Hepatocyte (in vitro differentiated cells): ENCODE measurements at regions not wholly inside any gene's neighbourhood (a gene's known extent, or its start where the extent isn't known, plus 50 kb on each side); places are given as distances from the start of the nearest gene placed in this dataset.
"Not testable (repeated sequence)": the region's sequence is repeated elsewhere in the genome, so short reads cannot be mapped to it uniquely, and the experiment has no call there.

Source experiments
- DNase-seq: peaks from one replicate; pipeline ENCODE4 v3.0.0-alpha.2; 2016; ENCODE audit warnings: low spot score
- H2AFZ ChIP-seq: fragments of 200-600 bp; sonication (generic); 2 replicates; pipeline ENCODE4 v1.6.0; 2016; ENCODE audit warnings: antibody characterized with exemption, mild to moderate bottlenecking
- H3K27ac ChIP-seq: fragments of 200-600 bp; sonication (generic); 2 replicates; pipeline ENCODE4 v1.5.1; 2016; ENCODE audit warnings: mild to moderate bottlenecking
- H3K27me3 ChIP-seq: fragments of 200-600 bp; sonication (generic); 2 replicates; pipeline ENCODE4 v1.6.1; 2016
- H3K36me3 ChIP-seq: fragments of 200-600 bp; sonication (generic); replicated peaks from 2 replicates; pipeline ENCODE4 v1.5.1; 2016; ENCODE audit warnings: low read depth; ENCODE audit not compliant: insufficient read depth
- H3K4me1 ChIP-seq: fragments of 200-600 bp; sonication (generic); 2 replicates; pipeline ENCODE4 v1.5.1; 2016; ENCODE audit warnings: mild to moderate bottlenecking, moderate library complexity; ENCODE audit not compliant: insufficient read depth
- H3K4me2 ChIP-seq: fragments of 200-600 bp; sonication (generic); 2 replicates; pipeline ENCODE4 v1.6.0; 2016
- H3K4me3 ChIP-seq: fragments of 200-600 bp; sonication (generic); 2 replicates; pipeline ENCODE4 v1.5.1; 2016; ENCODE audit warnings: mild to moderate bottlenecking
- H3K79me2 ChIP-seq: fragments of 200-600 bp; sonication (generic); 2 replicates; pipeline ENCODE4 v1.6.0; 2017; ENCODE audit warnings: mild to moderate bottlenecking
- H3K9me2 ChIP-seq: fragments of 200-600 bp; sonication (generic); replicated peaks from 2 replicates; pipeline ENCODE4 v1.6.0; 2017; ENCODE audit warnings: mild to moderate bottlenecking; ENCODE audit not compliant: insufficient read depth
- H3K9me3 ChIP-seq: fragments of 200-600 bp; sonication (generic); 2 replicates; pipeline ENCODE4 v1.5.1; 2016; ENCODE audit warnings: low read depth, mild to moderate bottlenecking
- H4K20me1 ChIP-seq: fragments of 200-600 bp; sonication (generic); 2 replicates; pipeline ENCODE4 v1.6.0; 2016; ENCODE audit warnings: mild to moderate bottlenecking; ENCODE audit not compliant: insufficient read depth, poor library complexity, severe bottlenecking
- EZH2 ChIP-seq: fragments of 200-600 bp; sonication (generic); IDR thresholded peaks from 2 replicates; pipeline ENCODE4 v1.6.1; 2016; ENCODE audit warnings: antibody characterized with exemption, mild to moderate bottlenecking, borderline replicate concordance
- EZH2phosphoT487 ChIP-seq: fragments of 200-600 bp; sonication (generic); IDR thresholded peaks from one replicate; pipeline ENCODE4 v1.6.1; 2018; ENCODE audit warnings: antibody characterized with exemption, mild to moderate bottlenecking, low read depth, moderate library complexity; ENCODE audit not compliant: unreplicated experiment, severe bottlenecking
- WGBS: methylation state at CpG from one replicate; pipeline ENCODE4 v1.1.6; 2016; ENCODE audit warnings: low lambda C conversion rate; ENCODE audit errors: missing lambda C conversion rate; 5-methylcytosine and 5-hydroxymethylcytosine counted together
- TF ChIP-seq, protein P1 (sequence below): fragments of 200-600 bp; sonication (generic); IDR thresholded peaks from 2 replicates; pipeline ENCODE4 v1.5.1; 2016; ENCODE audit warnings: antibody characterized with exemption, mild to moderate bottlenecking; ENCODE audit not compliant: poor library complexity

DNA sequence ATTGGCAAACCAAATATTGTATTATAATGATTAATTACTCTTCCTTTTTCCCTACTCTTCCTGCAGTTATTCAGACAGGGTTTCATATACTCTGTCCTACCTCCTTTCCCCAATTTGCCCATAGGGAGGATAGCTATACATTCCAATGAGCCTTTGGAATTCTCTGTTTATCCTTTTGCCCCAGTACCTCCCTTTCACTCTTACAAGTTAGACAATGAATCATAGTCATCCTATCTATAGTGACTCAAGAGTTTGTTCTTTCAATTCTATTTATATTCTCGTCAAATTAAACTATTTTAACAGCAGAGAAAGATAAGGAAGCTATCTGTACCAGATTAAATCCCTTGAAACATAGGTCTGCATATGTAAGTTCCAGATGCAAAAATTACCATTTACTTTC, 437.5 kb downstream of the NR4A2 start:
- H3K9me2 ChIP-seq, result no peaks in the 10 kb centered on the region
- TF ChIP-seq EZH2phosphoT487 (no peak), EZH2 (no peak)
- TF ChIP-seq, protein P1, sequence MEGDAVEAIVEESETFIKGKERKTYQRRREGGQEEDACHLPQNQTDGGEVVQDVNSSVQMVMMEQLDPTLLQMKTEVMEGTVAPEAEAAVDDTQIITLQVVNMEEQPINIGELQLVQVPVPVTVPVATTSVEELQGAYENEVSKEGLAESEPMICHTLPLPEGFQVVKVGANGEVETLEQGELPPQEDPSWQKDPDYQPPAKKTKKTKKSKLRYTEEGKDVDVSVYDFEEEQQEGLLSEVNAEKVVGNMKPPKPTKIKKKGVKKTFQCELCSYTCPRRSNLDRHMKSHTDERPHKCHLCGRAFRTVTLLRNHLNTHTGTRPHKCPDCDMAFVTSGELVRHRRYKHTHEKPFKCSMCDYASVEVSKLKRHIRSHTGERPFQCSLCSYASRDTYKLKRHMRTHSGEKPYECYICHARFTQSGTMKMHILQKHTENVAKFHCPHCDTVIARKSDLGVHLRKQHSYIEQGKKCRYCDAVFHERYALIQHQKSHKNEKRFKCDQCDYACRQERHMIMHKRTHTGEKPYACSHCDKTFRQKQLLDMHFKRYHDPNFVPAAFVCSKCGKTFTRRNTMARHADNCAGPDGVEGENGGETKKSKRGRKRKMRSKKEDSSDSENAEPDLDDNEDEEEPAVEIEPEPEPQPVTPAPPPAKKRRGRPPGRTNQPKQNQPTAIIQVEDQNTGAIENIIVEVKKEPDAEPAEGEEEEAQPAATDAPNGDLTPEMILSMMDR, result no peak
- no peaks in the 10 kb centered on the region for H3K36me3 ChIP-seq
- H3K4me2 ChIP-seq, result no peak overlapping the region
- H4K20me1 ChIP-seq, result no peaks in the 10 kb centered on the region
- no peak overlapping the region for H3K4me3 ChIP-seq
- 26% methylated on average over 1 of the region's 1 CpG for WGBS
- no peak for DNase-seq
- no peaks in the 10 kb centered on the region for H3K9me3 ChIP-seq
- H2AFZ ChIP-seq, result no peak overlapping the region
- H3K79me2 ChIP-seq, result no peaks in the 10 kb centered on the region
- H3K27ac ChIP-seq, result no peak overlapping the region
- no peaks in the 10 kb centered on the region for H3K27me3 ChIP-seq
- no peaks in the 10 kb centered on the region for H3K4me1 ChIP-seq

DNA sequence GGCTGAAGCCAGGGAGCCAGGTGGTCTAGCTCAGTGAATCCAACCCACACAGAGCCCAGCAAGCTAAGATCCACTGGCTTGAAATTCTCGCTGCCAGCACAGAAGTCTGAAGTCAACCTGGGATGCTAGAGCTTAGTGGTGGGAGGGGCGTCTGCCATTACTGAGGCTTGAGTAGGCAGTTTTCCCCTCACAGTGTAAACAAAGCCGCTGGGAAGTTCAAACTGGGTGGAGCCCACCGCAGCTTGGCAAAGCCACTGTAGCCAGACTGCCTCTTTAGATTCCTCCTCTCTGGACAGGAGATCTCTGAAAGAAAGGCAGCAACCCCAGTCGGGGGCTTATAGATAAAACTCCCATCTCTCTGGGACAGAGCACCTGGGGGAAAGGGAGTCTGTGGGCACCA, 452.1 kb downstream of the NR4A2 start:
- H4K20me1 ChIP-seq, DNase-seq, H3K4me2 ChIP-seq, H3K27me3 ChIP-seq, H3K9me2 ChIP-seq, H3K4me3 ChIP-seq, H3K79me2 ChIP-seq, H3K36me3 ChIP-seq, H3K4me1 ChIP-seq, H3K9me3 ChIP-seq, H3K27ac ChIP-seq, H2AFZ ChIP-seq: not testable (repeated sequence)
- WGBS, result 59% methylated on average over 5 of the region's 5 CpGs

DNA sequence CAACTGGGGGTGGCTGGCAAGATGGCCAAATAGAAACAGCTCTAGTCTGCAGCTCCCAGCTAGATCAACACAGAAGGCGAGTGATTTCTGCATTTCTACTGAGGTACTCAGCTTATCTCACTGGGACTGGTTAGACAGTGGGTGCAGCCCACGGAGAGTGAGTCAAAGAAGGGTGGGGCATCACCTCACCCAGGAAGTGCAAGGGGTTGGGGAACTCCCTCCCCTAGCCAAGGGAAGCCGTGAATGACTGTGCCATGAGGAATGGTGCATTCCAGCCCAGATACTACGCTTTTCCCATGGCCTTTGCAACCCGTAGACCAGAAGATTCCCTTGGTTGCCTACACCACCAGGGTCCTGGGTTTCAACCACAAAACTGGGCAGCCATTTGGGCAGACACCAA, 452.6 kb downstream of the NR4A2 start:
- not testable (repeated sequence) for DNase-seq, H3K4me2 ChIP-seq, H3K4me1 ChIP-seq, H3K4me3 ChIP-seq, H2AFZ ChIP-seq, H3K27ac ChIP-seq, H3K27me3 ChIP-seq, H3K9me2 ChIP-seq, H3K79me2 ChIP-seq, H3K9me3 ChIP-seq, H3K36me3 ChIP-seq, H4K20me1 ChIP-seq
- 84% methylated on average over 5 of the region's 5 CpGs for WGBS

DNA sequence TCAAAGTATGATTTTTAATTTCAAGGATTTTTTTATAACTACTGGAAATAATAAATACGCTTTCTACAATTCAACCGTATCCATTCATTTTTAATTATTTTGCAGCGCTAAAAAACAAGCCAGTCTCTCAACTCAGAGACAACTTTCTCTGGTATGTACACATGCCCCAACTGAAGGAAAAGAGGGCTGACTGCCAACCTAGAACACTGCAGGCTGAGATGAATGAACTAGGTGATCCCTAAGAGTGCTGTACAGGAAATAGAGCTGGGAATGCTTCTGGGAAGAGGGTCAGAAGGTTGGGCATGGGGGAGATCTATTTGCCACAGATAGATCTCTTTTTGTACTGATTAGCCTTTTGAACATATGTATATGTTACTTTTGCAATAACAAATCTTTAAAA, 460.1 kb downstream of the NR4A2 start:
- Histone ChIP-seq H3K4me3 (no peak overlapping the region), H3K79me2 (no peaks in the 10 kb centered on the region), H4K20me1 (no peaks in the 10 kb centered on the region), H2AFZ (no peak overlapping the region), H3K4me2 (no peak overlapping the region), H3K27me3 (no peaks in the 10 kb centered on the region), H3K27ac (no peak overlapping the region), H3K9me2 (no peaks in the 10 kb centered on the region), H3K36me3 (no peaks in the 10 kb centered on the region), H3K4me1 (no peaks in the 10 kb centered on the region), H3K9me3 (no peaks in the 10 kb centered on the region)
- DNase-seq, result no peak
- TF ChIP-seq EZH2 (no peak), EZH2phosphoT487 (no peak)
- TF ChIP-seq, protein P1, result no peak
- 96% methylated on average over 3 of the region's 3 CpGs for WGBS

DNA sequence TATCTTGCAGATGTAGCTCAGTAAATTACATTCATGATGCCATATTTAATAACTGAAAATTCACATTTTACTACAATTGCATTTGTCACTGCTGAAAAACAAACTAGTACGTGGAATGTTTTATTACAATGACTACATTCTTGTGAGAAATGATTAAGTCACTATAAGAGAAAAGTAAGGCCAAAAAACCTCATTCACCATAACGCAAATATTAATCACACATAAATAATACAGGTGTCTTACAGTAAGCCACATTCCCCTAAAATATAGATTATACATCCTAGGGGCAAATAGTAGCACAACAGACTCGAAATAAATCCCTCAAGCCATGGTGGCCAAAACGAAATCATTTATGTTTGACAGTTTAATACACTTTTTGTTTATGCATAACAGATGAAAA, 460.6 kb downstream of the NR4A2 start:
- no peak overlapping the region for H3K4me2 ChIP-seq
- no peaks in the 10 kb centered on the region for H3K36me3 ChIP-seq
- no peaks in the 10 kb centered on the region for H3K4me1 ChIP-seq
- 78% methylated on average over 4 of the region's 4 CpGs for WGBS
- H3K4me3 ChIP-seq, result no peak overlapping the region
- no peak for TF ChIP-seq EZH2
- TF ChIP-seq, protein P1, result no peak
- no peak for TF ChIP-seq EZH2phosphoT487
- H3K79me2 ChIP-seq, result no peaks in the 10 kb centered on the region
- no peaks in the 10 kb centered on the region for H3K9me2 ChIP-seq
- H2AFZ ChIP-seq, result no peak overlapping the region
- no peak for DNase-seq
- H4K20me1 ChIP-seq, result no peaks in the 10 kb centered on the region
- H3K9me3 ChIP-seq, result no peaks in the 10 kb centered on the region
- H3K27ac ChIP-seq, result no peak overlapping the region
- no peaks in the 10 kb centered on the region for H3K27me3 ChIP-seq
